SK-N-SH (cell line): ENCODE measurements at regions not wholly inside any gene's neighbourhood (a gene's known extent, or its start where the extent isn't known, plus 50 kb on each side); places are given as distances from the start of the nearest gene placed in this dataset.

Source experiments
- CTCF ChIA-PET: fragments of 300-600, 350-600 bp; formaldehyde crosslinking; extraction: SDS; loops from one replicate; lab custom pipeline; 2021; lab: Yijun Ruan, JAX
- POLR2A ChIA-PET: fragments of 350-600 bp; sonication (Branson Sonifier 250); formaldehyde crosslinking; extraction: SDS; loops from one replicate; lab custom pipeline; 2020; ENCODE audit warnings: antibody characterized with exemption, inconsistent platforms; lab: Yijun Ruan, JAX
- DNase-seq: peaks from one replicate; pipeline ENCODE4 v3.0.0; 2012
- H2AFZ ChIP-seq: fragments of 200-600 bp; sonication (generic); 2 replicates; pipeline ENCODE4 v1.8.1; 2016; ENCODE audit warnings: antibody characterized with exemption, mild to moderate bottlenecking, low read depth
- H3F3A ChIP-seq: fragments of 200-600 bp; sonication (generic); replicated peaks from 2 replicates; pipeline ENCODE3; 2016; ENCODE audit warnings: antibody characterized with exemption, mild to moderate bottlenecking; ENCODE audit not compliant: insufficient read depth
- H3K27ac ChIP-seq, 2 experiments: fragments of 200-500 bp in 1 of 2; fragments of 200-600 bp in 1 of 2; sonication (Bioruptor generic) in 1 of 2; sonication (generic), shearing (Covaris generic) in 1 of 2; 2 replicates each; pipeline versions ENCODE4 v1.5.1 to v1.6.1; 2014 to 2016; ENCODE audit warnings: low read depth in 2 of 2, inconsistent platforms in 1 of 2, low read length in 1 of 2, mild to moderate bottlenecking in 1 of 2, mixed read lengths in 1 of 2
- H3K27me3 ChIP-seq: fragments of 200-600 bp; sonication (generic), shearing (Covaris generic); 2 replicates; pipeline ENCODE4 v1.6.1; 2016; ENCODE audit warnings: mixed run types; ENCODE audit not compliant: insufficient read depth
- H3K36me3 ChIP-seq, 2 experiments: fragments of 200-500 bp in 1 of 2; fragments of 200-600 bp in 1 of 2; sonication (Bioruptor generic) in 1 of 2; sonication (generic) in 1 of 2; replicated peaks in 1 of 2; 2 replicates each; pipeline versions ENCODE3 to v1.5.1; 2014 to 2016; ENCODE audit warnings: low read length in 1 of 2, mild to moderate bottlenecking in 1 of 2; ENCODE audit not compliant: insufficient read depth in 2 of 2, control insufficient read depth in 1 of 2
- H3K4me1 ChIP-seq, 2 experiments: fragments of 200-500 bp in 1 of 2; fragments of 200-600 bp in 1 of 2; sonication (Bioruptor generic) in 1 of 2; sonication (generic), shearing (Covaris generic) in 1 of 2; 2 replicates each; pipeline versions ENCODE4 v1.5.1 to v1.6.1; 2014 to 2016; ENCODE audit warnings: low read depth in 1 of 2, low read length in 1 of 2, mixed run types in 1 of 2; ENCODE audit not compliant: insufficient read depth in 2 of 2, control insufficient read depth in 1 of 2
- H3K4me2 ChIP-seq: fragments of 200-600 bp; sonication (generic), shearing (Covaris generic); 2 replicates; pipeline ENCODE4 v1.6.1; 2017; ENCODE audit warnings: mixed run types
- H3K4me3 ChIP-seq, 2 experiments: fragments of 200-500 bp in 1 of 2; fragments of 200-600 bp in 1 of 2; sonication (Bioruptor generic) in 1 of 2; sonication (generic), shearing (Covaris generic) in 1 of 2; 2 replicates each; pipeline versions ENCODE4 v1.5.1 to v1.8.1; 2014 to 2016; ENCODE audit warnings: low read depth in 2 of 2, inconsistent platforms in 1 of 2, low read length in 1 of 2, mild to moderate bottlenecking in 1 of 2, mixed read lengths in 1 of 2, moderate library complexity in 1 of 2
- H3K79me2 ChIP-seq: fragments of 200-600 bp; sonication (generic); 2 replicates; pipeline ENCODE4 v1.8.1; 2017; ENCODE audit warnings: mild to moderate bottlenecking; ENCODE audit not compliant: insufficient read depth
- H3K9ac ChIP-seq: fragments of 200-600 bp; sonication (generic); 2 replicates; pipeline ENCODE4 v1.6.1; 2017; ENCODE audit warnings: mixed run types
- H3K9me2 ChIP-seq: fragments of 200-600 bp; sonication (generic); 2 replicates; pipeline ENCODE4 v1.6.1; 2017; ENCODE audit warnings: mixed run types
- H3K9me3 ChIP-seq: fragments of 200-600 bp; sonication (generic); 2 replicates; pipeline ENCODE4 v1.6.1; 2017; ENCODE audit warnings: mixed run types, mild to moderate bottlenecking, moderate library complexity
- H4K20me1 ChIP-seq: fragments of 200-600 bp; sonication (generic); 2 replicates; pipeline ENCODE4 v1.6.1; 2017; ENCODE audit warnings: mild to moderate bottlenecking, mixed run types; ENCODE audit not compliant: insufficient read depth
- CHD2 ChIP-seq: fragments of 150-350 bp; IDR thresholded peaks from 2 replicates; pipeline ENCODE4 v1.6.1; 2018; ENCODE audit warnings: low read length; ENCODE audit not compliant: partially characterized antibody
- EP300 ChIP-seq, 2 experiments: IDR thresholded peaks; 2 replicates each; pipeline versions ENCODE4 v1.4.0 to v1.6.1; 2012; ENCODE audit warnings: borderline replicate concordance in 1 of 2, low read depth in 1 of 2, low read length in 1 of 2
- FOXJ3 ChIP-seq: sonication (generic); formaldehyde crosslinking; IDR thresholded peaks from 2 replicates; pipeline ENCODE4 v1.5.1; 2020; ENCODE audit warnings: mild to moderate bottlenecking, missing genetic modification reagents
- GATA2 ChIP-seq: sonication (generic); formaldehyde crosslinking; IDR thresholded peaks from 2 replicates; pipeline ENCODE4 v1.5.0; 2020; ENCODE audit warnings: mild to moderate bottlenecking, missing genetic modification reagents
- JUND ChIP-seq: IDR thresholded peaks from 2 replicates; pipeline ENCODE4 v1.4.0; 2012
- NFIC ChIP-seq: IDR thresholded peaks from 2 replicates; pipeline ENCODE4 v1.4.0; 2012; ENCODE audit warnings: borderline replicate concordance
- RAD21 ChIP-seq: IDR thresholded peaks from 2 replicates; pipeline ENCODE4 v1.6.1; 2012; ENCODE audit warnings: mild to moderate bottlenecking, low read length
- RXRA ChIP-seq: IDR thresholded peaks from 2 replicates; pipeline ENCODE4 v1.4.0; 2012; ENCODE audit warnings: low read depth, mild to moderate bottlenecking, borderline replicate concordance
- SMC3 ChIP-seq: IDR thresholded peaks from 2 replicates; pipeline ENCODE4 v1.6.1; 2012; ENCODE audit warnings: low read depth, low read length, improper control_type of control experiment
- TAF1 ChIP-seq: IDR thresholded peaks from 2 replicates; pipeline ENCODE4 v1.6.1; 2012; ENCODE audit warnings: low read depth, mild to moderate bottlenecking, low read length, moderate library complexity, borderline replicate concordance
- TCF12 ChIP-seq: IDR thresholded peaks from 2 replicates; pipeline ENCODE4 v1.4.0; 2012
- TEAD4 ChIP-seq: IDR thresholded peaks from 2 replicates; pipeline ENCODE4 v1.4.0; 2012; ENCODE audit warnings: mild to moderate bottlenecking, borderline replicate concordance; ENCODE audit not compliant: insufficient read depth
- WGBS: methylation state at CpG from one replicate; pipeline ENCODE4 v1.1.6; 2017; ENCODE audit warnings: low lambda C conversion rate; 5-methylcytosine and 5-hydroxymethylcytosine counted together
- TF ChIP-seq, protein P1 (sequence below): fragments of 150-350 bp; IDR thresholded peaks from 2 replicates; pipeline ENCODE4 v1.6.1; 2017; ENCODE audit warnings: antibody characterized with exemption, low read length, low read depth, borderline replicate concordance
- TF ChIP-seq, protein P2 (sequence below): fragments of 200-600 bp; sonication (generic); IDR thresholded peaks from 2 replicates; pipeline ENCODE4 v1.6.1; 2017; ENCODE audit warnings: antibody characterized with exemption, mild to moderate bottlenecking, moderate library complexity
- TF ChIP-seq, protein P3 (sequence below): IDR thresholded peaks from 2 replicates; pipeline ENCODE4 v1.4.0; 2012; ENCODE audit warnings: low read depth
- TF ChIP-seq, protein P4 (sequence below): IDR thresholded peaks from 2 replicates; pipeline ENCODE4 v1.6.1; 2012; ENCODE audit warnings: mild to moderate bottlenecking, low read depth, low read length, moderate library complexity

DNA sequence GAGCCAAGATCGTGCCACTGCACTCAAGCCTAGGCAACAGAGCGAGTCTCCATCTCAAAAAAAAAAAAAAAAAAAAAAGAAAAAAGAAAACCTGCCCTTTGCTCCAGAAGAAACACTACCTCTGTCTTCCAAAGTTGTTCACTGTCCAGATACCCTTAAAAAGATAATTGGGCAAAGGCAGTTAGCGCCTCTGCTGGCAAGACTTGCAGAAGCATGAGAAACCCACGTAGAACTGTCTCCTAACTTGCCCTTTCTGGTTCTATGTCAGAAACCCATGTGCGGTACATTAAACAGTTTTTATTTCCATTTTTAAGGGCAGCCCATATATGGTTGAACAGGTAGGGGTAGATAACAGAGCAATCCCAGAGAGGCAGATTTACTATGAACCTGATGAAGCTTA, 1026.4 kb downstream of the ROBO2 start:
- Histone ChIP-seq H4K20me1 (no peaks in the 10 kb centered on the region), H3F3A (no peaks in the 10 kb centered on the region), H3K4me3 (no peak overlapping the region), H3K79me2 (no peaks in the 10 kb centered on the region), H2AFZ (no peak overlapping the region), H3K27me3 (no peaks in the 10 kb centered on the region), H3K4me1 (no peaks in the 10 kb centered on the region), H3K36me3 (no peaks in the 10 kb centered on the region), H3K27ac (no peak overlapping the region), H3K9ac (no peak overlapping the region), H3K9me2 (no peaks in the 10 kb centered on the region), H3K4me2 (no peak overlapping the region), H3K9me3 (no peaks in the 10 kb centered on the region)
- 50% methylated on average over 5 of the region's 5 CpGs for WGBS
- TF ChIP-seq, protein P1, sequence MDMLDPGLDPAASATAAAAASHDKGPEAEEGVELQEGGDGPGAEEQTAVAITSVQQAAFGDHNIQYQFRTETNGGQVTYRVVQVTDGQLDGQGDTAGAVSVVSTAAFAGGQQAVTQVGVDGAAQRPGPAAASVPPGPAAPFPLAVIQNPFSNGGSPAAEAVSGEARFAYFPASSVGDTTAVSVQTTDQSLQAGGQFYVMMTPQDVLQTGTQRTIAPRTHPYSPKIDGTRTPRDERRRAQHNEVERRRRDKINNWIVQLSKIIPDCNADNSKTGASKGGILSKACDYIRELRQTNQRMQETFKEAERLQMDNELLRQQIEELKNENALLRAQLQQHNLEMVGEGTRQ, result no peak
- TF ChIP-seq GATA2, result no peak
- TF ChIP-seq NFIC, result no peak
- no peak for TF ChIP-seq TCF12
- TF ChIP-seq, protein P2, sequence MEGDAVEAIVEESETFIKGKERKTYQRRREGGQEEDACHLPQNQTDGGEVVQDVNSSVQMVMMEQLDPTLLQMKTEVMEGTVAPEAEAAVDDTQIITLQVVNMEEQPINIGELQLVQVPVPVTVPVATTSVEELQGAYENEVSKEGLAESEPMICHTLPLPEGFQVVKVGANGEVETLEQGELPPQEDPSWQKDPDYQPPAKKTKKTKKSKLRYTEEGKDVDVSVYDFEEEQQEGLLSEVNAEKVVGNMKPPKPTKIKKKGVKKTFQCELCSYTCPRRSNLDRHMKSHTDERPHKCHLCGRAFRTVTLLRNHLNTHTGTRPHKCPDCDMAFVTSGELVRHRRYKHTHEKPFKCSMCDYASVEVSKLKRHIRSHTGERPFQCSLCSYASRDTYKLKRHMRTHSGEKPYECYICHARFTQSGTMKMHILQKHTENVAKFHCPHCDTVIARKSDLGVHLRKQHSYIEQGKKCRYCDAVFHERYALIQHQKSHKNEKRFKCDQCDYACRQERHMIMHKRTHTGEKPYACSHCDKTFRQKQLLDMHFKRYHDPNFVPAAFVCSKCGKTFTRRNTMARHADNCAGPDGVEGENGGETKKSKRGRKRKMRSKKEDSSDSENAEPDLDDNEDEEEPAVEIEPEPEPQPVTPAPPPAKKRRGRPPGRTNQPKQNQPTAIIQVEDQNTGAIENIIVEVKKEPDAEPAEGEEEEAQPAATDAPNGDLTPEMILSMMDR, result peak; percentile 17; the same call in 1 of the 2 replicates
- no peak for TF ChIP-seq SMC3
- no peak for TF ChIP-seq TEAD4
- no peak for DNase-seq
- ChIA-PET POLR2A (no interaction called here), CTCF (no interaction called here)

DNA sequence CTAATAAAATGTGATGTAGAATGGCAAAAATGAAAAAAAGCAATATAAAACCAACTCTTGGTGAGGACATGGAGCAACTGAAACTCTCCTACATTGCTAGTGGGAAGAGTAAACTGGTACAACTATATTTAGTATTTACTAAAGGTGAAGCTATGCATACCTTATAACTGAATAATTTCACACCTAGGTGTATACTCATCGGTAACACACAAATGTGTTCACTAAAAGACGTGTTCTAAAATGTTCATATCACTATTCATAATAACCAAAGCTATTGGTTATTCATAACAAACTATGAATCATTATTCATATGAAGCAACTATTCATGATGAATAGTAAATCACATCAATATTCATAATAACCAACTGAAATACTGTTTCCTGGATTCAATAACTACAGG, 1030.3 kb downstream of the ROBO2 start:
- ChIA-PET POLR2A (no interaction called here), CTCF (no interaction called here)
- Histone ChIP-seq H3F3A (no peaks in the 10 kb centered on the region), H3K4me1 (no peaks in the 10 kb centered on the region), H2AFZ (no peak overlapping the region), H3K9ac (no peak overlapping the region), H3K4me2 (no peak overlapping the region), H3K27ac (no peak overlapping the region), H3K79me2 (no peaks in the 10 kb centered on the region), H4K20me1 (no peaks in the 10 kb centered on the region), H3K36me3 (no peaks in the 10 kb centered on the region), H3K27me3 (no peaks in the 10 kb centered on the region), H3K9me3 (no peaks in the 10 kb centered on the region), H3K4me3 (no peak overlapping the region), H3K9me2 (no peaks in the 10 kb centered on the region)
- DNase-seq, result no peak
- no peak for TF ChIP-seq JUND
- TF ChIP-seq, protein P3, sequence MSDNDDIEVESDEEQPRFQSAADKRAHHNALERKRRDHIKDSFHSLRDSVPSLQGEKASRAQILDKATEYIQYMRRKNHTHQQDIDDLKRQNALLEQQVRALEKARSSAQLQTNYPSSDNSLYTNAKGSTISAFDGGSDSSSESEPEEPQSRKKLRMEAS, result no peak
- WGBS, result 63% methylated on average over 2 of the region's 2 CpGs

DNA sequence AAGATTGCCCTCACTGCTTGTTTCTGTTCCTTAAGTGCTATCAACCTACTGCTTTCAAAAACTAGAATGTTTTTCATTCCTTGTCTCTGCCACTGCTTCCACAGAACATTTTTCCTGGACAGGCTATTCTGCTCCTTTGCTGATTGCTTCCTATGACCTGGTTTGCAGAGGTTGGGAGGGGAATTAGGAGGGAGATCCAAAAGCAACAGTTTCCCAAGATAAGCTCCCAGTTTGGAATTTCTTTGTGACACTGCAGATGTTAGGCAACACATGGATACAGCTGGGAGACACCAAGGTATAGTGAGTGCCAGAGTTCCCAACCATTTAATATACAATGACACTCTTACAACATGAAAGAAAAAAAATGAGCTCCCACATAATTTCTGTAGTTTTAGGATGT, 1036.5 kb downstream of the ROBO2 start:
- H3K9me2 ChIP-seq, result no peaks in the 10 kb centered on the region
- CTCF ChIA-PET, result interaction anchor here (1.3 kb wide), 1 partner anchor 10 kb away, joined by 3 read pairs; no protein-coding TSS in a partner anchor
- H3K9me3 ChIP-seq, result no peaks in the 10 kb centered on the region
- H3K4me2 ChIP-seq, result no peak overlapping the region
- no peaks in the 10 kb centered on the region for H4K20me1 ChIP-seq
- no peak overlapping the region for H3K9ac ChIP-seq
- H3K36me3 ChIP-seq, result no peaks in the 10 kb centered on the region
- H3K79me2 ChIP-seq, result no peaks in the 10 kb centered on the region
- H3K4me1 ChIP-seq, result no peaks in the 10 kb centered on the region
- H3K27me3 ChIP-seq, result no peaks in the 10 kb centered on the region
- no peaks in the 10 kb centered on the region for H3F3A ChIP-seq
- no peak overlapping the region for H3K4me3 ChIP-seq
- POLR2A ChIA-PET, result no interaction called here
- no peak overlapping the region for H3K27ac ChIP-seq
- DNase-seq, result no peak
- H2AFZ ChIP-seq, result no peak overlapping the region
- TF ChIP-seq RAD21 (no peak), FOXJ3 (no peak), RXRA (no peak), EP300 (IDR thresholded peaks at IDR 0.05; ENCODE audit: borderline replicate concordance in 1 of 2, low read depth in 1 of 2, low read length in 1 of 2) (no peak), TAF1 (no peak), CHD2 (no peak)
- TF ChIP-seq, protein P3, result no peak
- TF ChIP-seq, protein P4, sequence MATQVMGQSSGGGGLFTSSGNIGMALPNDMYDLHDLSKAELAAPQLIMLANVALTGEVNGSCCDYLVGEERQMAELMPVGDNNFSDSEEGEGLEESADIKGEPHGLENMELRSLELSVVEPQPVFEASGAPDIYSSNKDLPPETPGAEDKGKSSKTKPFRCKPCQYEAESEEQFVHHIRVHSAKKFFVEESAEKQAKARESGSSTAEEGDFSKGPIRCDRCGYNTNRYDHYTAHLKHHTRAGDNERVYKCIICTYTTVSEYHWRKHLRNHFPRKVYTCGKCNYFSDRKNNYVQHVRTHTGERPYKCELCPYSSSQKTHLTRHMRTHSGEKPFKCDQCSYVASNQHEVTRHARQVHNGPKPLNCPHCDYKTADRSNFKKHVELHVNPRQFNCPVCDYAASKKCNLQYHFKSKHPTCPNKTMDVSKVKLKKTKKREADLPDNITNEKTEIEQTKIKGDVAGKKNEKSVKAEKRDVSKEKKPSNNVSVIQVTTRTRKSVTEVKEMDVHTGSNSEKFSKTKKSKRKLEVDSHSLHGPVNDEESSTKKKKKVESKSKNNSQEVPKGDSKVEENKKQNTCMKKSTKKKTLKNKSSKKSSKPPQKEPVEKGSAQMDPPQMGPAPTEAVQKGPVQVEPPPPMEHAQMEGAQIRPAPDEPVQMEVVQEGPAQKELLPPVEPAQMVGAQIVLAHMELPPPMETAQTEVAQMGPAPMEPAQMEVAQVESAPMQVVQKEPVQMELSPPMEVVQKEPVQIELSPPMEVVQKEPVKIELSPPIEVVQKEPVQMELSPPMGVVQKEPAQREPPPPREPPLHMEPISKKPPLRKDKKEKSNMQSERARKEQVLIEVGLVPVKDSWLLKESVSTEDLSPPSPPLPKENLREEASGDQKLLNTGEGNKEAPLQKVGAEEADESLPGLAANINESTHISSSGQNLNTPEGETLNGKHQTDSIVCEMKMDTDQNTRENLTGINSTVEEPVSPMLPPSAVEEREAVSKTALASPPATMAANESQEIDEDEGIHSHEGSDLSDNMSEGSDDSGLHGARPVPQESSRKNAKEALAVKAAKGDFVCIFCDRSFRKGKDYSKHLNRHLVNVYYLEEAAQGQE, result no peak
